ENCODE measurements at regions not wholly inside any gene's neighbourhood (a gene's known extent, or its start where the extent isn't known, plus 50 kb on each side); places are given as distances from the start of the nearest gene placed in this dataset.

DNA sequence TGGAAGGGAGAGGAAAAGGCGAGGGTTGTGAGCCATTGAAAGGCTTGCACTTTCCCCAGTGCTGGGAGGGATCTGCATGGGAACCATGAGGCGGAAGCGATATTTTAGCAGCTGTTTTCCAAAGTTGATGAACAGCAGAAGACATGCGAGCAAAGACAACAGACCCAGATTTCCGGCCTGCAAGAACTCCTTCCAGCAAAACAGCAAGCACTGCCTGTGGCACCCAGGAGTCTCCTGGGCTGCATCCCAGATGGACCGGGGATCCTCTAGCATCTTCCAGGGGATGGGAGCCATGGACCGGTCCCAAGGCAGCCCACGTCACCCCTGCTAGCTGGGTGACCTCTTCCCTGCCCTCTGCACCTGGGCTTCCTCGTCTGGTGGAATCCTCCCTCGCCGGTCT, 162.8 kb downstream of the IRF8 start:
- no peaks in the 10 kb centered on the region for H3K9me3 ChIP-seq (ENCODE audit: severe bottlenecking)
- ATAC-seq (ENCODE audit: low read depth) (no peak), DNase-seq (ENCODE audit: low spot score) (peak; percentile 33)
- H3K36me3 ChIP-seq (ENCODE audit: low read depth): no peaks in the 10 kb centered on the region
- TF ChIP-seq, protein P1, sequence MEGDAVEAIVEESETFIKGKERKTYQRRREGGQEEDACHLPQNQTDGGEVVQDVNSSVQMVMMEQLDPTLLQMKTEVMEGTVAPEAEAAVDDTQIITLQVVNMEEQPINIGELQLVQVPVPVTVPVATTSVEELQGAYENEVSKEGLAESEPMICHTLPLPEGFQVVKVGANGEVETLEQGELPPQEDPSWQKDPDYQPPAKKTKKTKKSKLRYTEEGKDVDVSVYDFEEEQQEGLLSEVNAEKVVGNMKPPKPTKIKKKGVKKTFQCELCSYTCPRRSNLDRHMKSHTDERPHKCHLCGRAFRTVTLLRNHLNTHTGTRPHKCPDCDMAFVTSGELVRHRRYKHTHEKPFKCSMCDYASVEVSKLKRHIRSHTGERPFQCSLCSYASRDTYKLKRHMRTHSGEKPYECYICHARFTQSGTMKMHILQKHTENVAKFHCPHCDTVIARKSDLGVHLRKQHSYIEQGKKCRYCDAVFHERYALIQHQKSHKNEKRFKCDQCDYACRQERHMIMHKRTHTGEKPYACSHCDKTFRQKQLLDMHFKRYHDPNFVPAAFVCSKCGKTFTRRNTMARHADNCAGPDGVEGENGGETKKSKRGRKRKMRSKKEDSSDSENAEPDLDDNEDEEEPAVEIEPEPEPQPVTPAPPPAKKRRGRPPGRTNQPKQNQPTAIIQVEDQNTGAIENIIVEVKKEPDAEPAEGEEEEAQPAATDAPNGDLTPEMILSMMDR (IDR thresholded peaks at IDR 0.05; ENCODE audit: poor library complexity, severe bottlenecking): no peak
- no peak overlapping the region for H3K4me3 ChIP-seq (ENCODE audit: severe bottlenecking)
- peaks cover 55% of the 10 kb centered on the region for H3K27me3 ChIP-seq (ENCODE audit: insufficient read depth, poor library complexity, severe bottlenecking)
- H3K4me1 ChIP-seq (ENCODE audit: insufficient read depth, poor library complexity, severe bottlenecking): no peaks in the 10 kb centered on the region
- no peak overlapping the region for H3K27ac ChIP-seq (ENCODE audit: poor library complexity, severe bottlenecking)

DNA sequence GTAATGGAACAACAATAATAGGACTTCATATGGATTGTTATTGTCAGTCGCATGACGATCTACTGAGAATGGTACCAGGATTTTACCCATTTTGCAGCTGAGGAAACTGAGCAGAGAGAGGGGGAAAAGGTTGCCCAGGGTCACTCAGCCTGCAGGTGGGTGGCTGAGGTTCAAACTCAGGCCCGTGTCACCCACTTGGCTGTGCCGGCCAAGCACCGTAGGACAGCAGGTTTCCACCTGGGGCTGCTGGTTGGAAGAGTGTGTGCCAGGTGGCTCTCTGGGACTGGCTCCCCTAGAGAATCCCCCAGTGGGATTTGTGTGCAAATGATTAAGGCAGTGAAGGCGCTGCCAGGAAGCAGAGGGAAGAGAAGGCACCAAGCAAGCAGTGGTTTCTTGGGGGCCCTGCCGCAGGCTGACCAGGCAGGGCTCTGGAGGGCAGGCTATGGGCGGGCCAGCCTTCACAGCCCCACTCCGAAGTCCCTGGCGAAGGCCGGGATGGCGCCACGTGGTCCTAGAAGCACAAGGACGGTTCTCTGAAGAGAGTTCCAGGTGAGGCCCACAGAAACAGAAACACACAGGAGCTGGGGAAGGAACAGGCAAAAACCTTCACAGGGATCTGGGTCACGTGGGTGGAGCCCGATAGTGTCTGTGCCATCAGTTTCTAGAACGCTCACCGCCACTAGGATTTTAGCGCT, 163.5 kb downstream of the IRF8 start:
- peak; percentile 42 for DNase-seq (ENCODE audit: low spot score)
- peaks cover 51% of the 10 kb centered on the region for H3K27me3 ChIP-seq (ENCODE audit: insufficient read depth, poor library complexity, severe bottlenecking)
- H3K4me3 ChIP-seq (ENCODE audit: severe bottlenecking): no peak overlapping the region
- H3K4me1 ChIP-seq (ENCODE audit: insufficient read depth, poor library complexity, severe bottlenecking): no peaks in the 10 kb centered on the region
- H3K9me3 ChIP-seq (ENCODE audit: severe bottlenecking): no peaks in the 10 kb centered on the region
- TF ChIP-seq, protein P1 (IDR thresholded peaks at IDR 0.05; ENCODE audit: poor library complexity, severe bottlenecking): no peak
- no peaks in the 10 kb centered on the region for H3K36me3 ChIP-seq (ENCODE audit: low read depth)
- no peak for ATAC-seq (ENCODE audit: low read depth)
- no peak overlapping the region for H3K27ac ChIP-seq (ENCODE audit: poor library complexity, severe bottlenecking)

DNA sequence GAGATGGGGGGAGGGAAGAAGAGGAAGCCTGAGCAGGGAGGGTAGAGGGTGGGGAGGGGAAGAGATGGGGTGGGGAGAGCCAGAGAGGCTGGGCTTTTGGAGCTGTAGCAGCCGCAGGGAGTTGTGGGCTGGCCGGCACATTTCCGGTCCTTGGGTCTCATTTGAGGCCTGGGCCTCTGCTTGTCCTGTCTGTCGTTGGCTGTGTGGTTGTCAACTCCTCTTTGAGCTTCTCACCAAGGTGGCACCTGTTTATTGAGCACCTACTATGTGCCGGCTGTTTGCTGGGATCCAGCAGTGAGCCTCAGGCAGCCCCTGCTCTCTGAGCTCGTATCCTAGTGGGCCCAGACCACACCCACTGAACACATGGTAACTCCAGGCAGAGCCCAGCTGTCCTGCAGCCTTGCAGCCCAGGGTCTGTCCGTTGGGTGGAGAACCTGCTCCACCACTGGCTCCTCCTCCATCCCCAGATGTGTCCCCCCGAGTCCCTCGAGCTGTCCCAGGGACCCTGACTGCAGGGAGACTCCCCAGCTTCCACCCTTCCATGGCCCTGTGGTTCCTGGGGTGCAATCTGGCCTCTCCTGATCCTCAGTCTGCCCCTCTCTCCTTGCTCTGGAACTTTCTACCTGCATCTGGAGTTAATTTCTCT, 164.9 kb downstream of the IRF8 start:
- H3K27me3 ChIP-seq (ENCODE audit: insufficient read depth, poor library complexity, severe bottlenecking): peaks cover 37% of the 10 kb centered on the region
- TF ChIP-seq, protein P1 (IDR thresholded peaks at IDR 0.05; ENCODE audit: poor library complexity, severe bottlenecking): no peak

DNA sequence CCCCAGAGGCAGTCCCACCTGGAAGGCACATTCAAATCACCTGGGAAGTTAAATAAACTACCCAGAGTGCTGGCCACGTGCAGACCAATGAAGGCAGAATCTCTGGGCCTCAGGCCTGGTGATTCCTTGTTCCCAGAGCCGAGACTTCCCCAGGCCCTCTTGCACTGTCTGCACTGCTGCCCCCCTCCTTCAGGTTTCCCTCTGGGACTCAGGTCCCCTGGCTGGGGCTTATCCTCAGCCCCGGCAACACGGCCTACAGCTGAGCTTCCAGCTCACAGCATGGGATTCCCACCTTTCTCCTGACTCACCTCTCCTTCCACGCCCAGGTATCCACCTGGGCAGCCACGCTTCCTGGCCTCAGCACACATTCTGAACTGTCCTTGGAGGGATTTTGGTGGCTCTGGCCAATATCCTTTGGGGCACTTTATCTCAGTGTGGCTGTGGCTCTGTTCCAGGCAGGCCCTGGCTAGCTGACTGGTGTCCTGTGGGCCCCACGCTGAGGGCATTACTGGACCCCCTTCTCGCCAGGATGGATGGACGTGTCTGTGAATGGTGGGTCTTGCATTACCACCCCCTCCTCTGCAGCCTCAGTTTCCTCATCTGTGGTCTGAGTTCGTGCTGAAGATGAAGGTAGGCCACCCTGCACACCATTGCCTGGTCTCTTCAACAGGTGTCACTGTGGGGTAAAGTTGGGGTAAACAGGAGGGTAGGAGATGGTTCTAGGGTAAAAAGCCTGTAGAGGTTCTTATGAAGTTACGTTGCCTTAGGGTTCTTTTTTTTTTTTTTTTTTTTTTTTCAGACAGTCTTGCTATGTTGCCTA, 165.7 kb downstream of the IRF8 start:
- ATAC-seq (ENCODE audit: low read depth): no peak
- Histone ChIP-seq H3K36me3 (ENCODE audit: low read depth) (no peaks in the 10 kb centered on the region), H3K27me3 (ENCODE audit: insufficient read depth, poor library complexity, severe bottlenecking) (peaks cover 30% of the 10 kb centered on the region), H3K4me3 (ENCODE audit: severe bottlenecking) (no peak overlapping the region), H3K4me1 (ENCODE audit: insufficient read depth, poor library complexity, severe bottlenecking) (no peaks in the 10 kb centered on the region), H3K27ac (ENCODE audit: poor library complexity, severe bottlenecking) (no peak overlapping the region), H3K9me3 (ENCODE audit: severe bottlenecking) (no peaks in the 10 kb centered on the region)
- DNase-seq (ENCODE audit: low spot score): peak; percentile 52
- TF ChIP-seq, protein P1 (IDR thresholded peaks at IDR 0.05; ENCODE audit: poor library complexity, severe bottlenecking): no peak

More for the DNA sequence above, 164.9 kb downstream of the IRF8 start:
- Histone ChIP-seq H3K27ac (ENCODE audit: poor library complexity, severe bottlenecking) (no peak overlapping the region), H3K36me3 (ENCODE audit: low read depth) (no peaks in the 10 kb centered on the region), H3K4me1 (ENCODE audit: insufficient read depth, poor library complexity, severe bottlenecking) (no peaks in the 10 kb centered on the region), H3K4me3 (ENCODE audit: severe bottlenecking) (no peak overlapping the region), H3K9me3 (ENCODE audit: severe bottlenecking) (no peaks in the 10 kb centered on the region)
- no peak for ATAC-seq (ENCODE audit: low read depth)
- peak; percentile 34 for DNase-seq (ENCODE audit: low spot score)
